Loucy (cell line): ENCODE measurements at regions not wholly inside any gene's neighbourhood (a gene's known extent, or its start where the extent isn't known, plus 50 kb on each side); places are given as distances from the start of the nearest gene placed in this dataset.

Source experiments
- EZH2phosphoT487 ChIP-seq: fragments of 200-600 bp; IDR thresholded peaks from 2 replicates; pipeline ENCODE4 v1.6.1; 2018; ENCODE audit warnings: antibody characterized with exemption, mild to moderate bottlenecking, moderate library complexity, borderline replicate concordance
- TF ChIP-seq, protein P1 (sequence below): fragments of 200-600 bp; sonication (generic); conservative IDR thresholded peaks from 2 replicates; pipeline ENCODE4 v1.5.1; 2014; ENCODE audit warnings: mild to moderate bottlenecking, antibody characterized with exemption, low read length

DNA sequence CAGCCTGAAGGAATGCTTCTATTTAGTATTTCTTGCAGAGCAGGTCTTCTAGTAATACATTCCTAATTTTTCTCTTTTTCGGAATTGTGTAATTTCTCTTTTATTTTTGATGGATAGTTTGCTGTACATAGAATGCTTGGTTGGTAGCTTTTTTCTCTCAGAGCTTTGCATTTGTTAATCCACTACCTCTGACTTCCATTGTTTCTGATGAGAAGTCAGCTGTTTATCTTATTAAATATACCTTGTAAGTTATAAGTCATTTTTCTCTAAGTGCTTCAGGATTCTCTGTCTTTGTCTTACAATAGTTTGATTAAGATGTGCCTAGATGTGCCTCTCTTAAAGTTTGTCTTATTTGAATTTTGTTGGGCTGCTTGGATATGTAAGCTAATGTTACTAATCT lies 101.9 kb downstream of the HTR1A start:
- no peak for TF ChIP-seq EZH2phosphoT487
- TF ChIP-seq, protein P1, sequence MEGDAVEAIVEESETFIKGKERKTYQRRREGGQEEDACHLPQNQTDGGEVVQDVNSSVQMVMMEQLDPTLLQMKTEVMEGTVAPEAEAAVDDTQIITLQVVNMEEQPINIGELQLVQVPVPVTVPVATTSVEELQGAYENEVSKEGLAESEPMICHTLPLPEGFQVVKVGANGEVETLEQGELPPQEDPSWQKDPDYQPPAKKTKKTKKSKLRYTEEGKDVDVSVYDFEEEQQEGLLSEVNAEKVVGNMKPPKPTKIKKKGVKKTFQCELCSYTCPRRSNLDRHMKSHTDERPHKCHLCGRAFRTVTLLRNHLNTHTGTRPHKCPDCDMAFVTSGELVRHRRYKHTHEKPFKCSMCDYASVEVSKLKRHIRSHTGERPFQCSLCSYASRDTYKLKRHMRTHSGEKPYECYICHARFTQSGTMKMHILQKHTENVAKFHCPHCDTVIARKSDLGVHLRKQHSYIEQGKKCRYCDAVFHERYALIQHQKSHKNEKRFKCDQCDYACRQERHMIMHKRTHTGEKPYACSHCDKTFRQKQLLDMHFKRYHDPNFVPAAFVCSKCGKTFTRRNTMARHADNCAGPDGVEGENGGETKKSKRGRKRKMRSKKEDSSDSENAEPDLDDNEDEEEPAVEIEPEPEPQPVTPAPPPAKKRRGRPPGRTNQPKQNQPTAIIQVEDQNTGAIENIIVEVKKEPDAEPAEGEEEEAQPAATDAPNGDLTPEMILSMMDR, result no peak
